ENCODE measurements at regions not wholly inside any gene's neighbourhood (a gene's known extent, or its start where the extent isn't known, plus 50 kb on each side); places are given as distances from the start of the nearest gene placed in this dataset.
A peak's percentile ranks its signal among the peaks of the same experiment; 100 is the strongest.

- no peaks in the 10 kb centered on the region for H3K36me3 Mint-ChIP-seq (ENCODE audit: unreplicated experiment)
- no peaks in the 10 kb centered on the region for H3K9me3 Mint-ChIP-seq (ENCODE audit: unreplicated experiment)
- TF ChIP-seq CTCF (IDR thresholded peaks at IDR 0.05; ENCODE audit: partially characterized antibody, unreplicated experiment) = peak; percentile 14
- H3K4me1 Mint-ChIP-seq (ENCODE audit: low read depth, unreplicated experiment) = no peaks in the 10 kb centered on the region
- DNase-seq = no peak
- H3K27me3 Mint-ChIP-seq (ENCODE audit: unreplicated experiment) = no peaks in the 10 kb centered on the region
- H3K27ac Mint-ChIP-seq (ENCODE audit: unreplicated experiment) = no peak overlapping the region
- no peak overlapping the region for H3K4me3 Mint-ChIP-seq (ENCODE audit: unreplicated experiment)
Measured at GRCh38 chr2:220460257-220460985, 833.0 kb downstream of the SLC4A3 start.

- no peak for DNase-seq
- no peaks in the 10 kb centered on the region for H3K4me1 Mint-ChIP-seq (ENCODE audit: low read depth, unreplicated experiment)
- H3K4me3 Mint-ChIP-seq (ENCODE audit: unreplicated experiment) = no peak overlapping the region
- H3K27ac Mint-ChIP-seq (ENCODE audit: unreplicated experiment) = no peak overlapping the region
- H3K9me3 Mint-ChIP-seq (ENCODE audit: unreplicated experiment) = no peaks in the 10 kb centered on the region
- H3K36me3 Mint-ChIP-seq (ENCODE audit: unreplicated experiment) = no peaks in the 10 kb centered on the region
- no peak for TF ChIP-seq CTCF (IDR thresholded peaks at IDR 0.05; ENCODE audit: partially characterized antibody, unreplicated experiment)
- H3K27me3 Mint-ChIP-seq (ENCODE audit: unreplicated experiment) = no peaks in the 10 kb centered on the region
Measured at GRCh38 chr2:220463876-220464275, 836.4 kb downstream of the SLC4A3 start.

DNA sequence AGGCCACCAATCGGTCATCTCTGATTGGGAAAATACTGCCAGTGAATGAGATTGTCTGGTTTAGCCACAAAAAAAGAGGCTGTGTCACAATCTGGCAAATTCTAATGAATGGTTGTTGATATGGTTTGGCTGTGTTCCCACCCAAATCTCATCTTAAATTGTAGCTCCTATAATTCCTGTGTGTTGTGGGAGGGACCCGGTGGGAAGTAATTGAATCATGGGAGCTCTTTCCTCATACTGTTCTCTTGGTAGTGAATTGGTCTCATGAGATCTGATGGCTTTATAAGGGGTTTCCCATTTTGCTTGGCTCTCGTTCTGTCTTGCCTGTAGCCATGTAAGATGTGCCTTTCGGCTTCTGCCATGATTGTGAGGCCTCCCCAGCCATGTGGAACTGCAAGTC lies 838.3 kb downstream of the SLC4A3 start:
- TF ChIP-seq CTCF (IDR thresholded peaks at IDR 0.05; ENCODE audit: partially characterized antibody, unreplicated experiment) = no peak
- no peak for DNase-seq
- Mint-ChIP-seq H3K4me3 (ENCODE audit: unreplicated experiment) (no peak overlapping the region), H3K4me1 (ENCODE audit: low read depth, unreplicated experiment) (no peaks in the 10 kb centered on the region), H3K27me3 (ENCODE audit: unreplicated experiment) (no peaks in the 10 kb centered on the region), H3K9me3 (ENCODE audit: unreplicated experiment) (no peaks in the 10 kb centered on the region), H3K27ac (ENCODE audit: unreplicated experiment) (no peak overlapping the region), H3K36me3 (ENCODE audit: unreplicated experiment) (no peaks in the 10 kb centered on the region)

- Mint-ChIP-seq H3K4me1 (ENCODE audit: low read depth, unreplicated experiment) (no peaks in the 10 kb centered on the region), H3K4me3 (ENCODE audit: unreplicated experiment) (no peak overlapping the region), H3K27me3 (ENCODE audit: unreplicated experiment) (no peaks in the 10 kb centered on the region), H3K36me3 (ENCODE audit: unreplicated experiment) (no peaks in the 10 kb centered on the region), H3K27ac (ENCODE audit: unreplicated experiment) (no peak overlapping the region), H3K9me3 (ENCODE audit: unreplicated experiment) (no peaks in the 10 kb centered on the region)
- DNase-seq = no peak
- TF ChIP-seq CTCF (IDR thresholded peaks at IDR 0.05; ENCODE audit: partially characterized antibody, unreplicated experiment) = no peak
Measured at GRCh38 chr2:220466251-220466691, 838.8 kb downstream of the SLC4A3 start.

- H3K9me3 Mint-ChIP-seq (ENCODE audit: unreplicated experiment) = no peaks in the 10 kb centered on the region
Measured at GRCh38 chr2:220469201-220469600, 841.8 kb downstream of the SLC4A3 start.

More at GRCh38 chr2:220469201-220469600, 841.8 kb downstream of the SLC4A3 start:
- H3K4me1 Mint-ChIP-seq (ENCODE audit: low read depth, unreplicated experiment) = no peaks in the 10 kb centered on the region
- H3K27me3 Mint-ChIP-seq (ENCODE audit: unreplicated experiment) = no peaks in the 10 kb centered on the region
- no peaks in the 10 kb centered on the region for H3K36me3 Mint-ChIP-seq (ENCODE audit: unreplicated experiment)
- no peak for TF ChIP-seq CTCF (IDR thresholded peaks at IDR 0.05; ENCODE audit: partially characterized antibody, unreplicated experiment)
- no peak overlapping the region for H3K27ac Mint-ChIP-seq (ENCODE audit: unreplicated experiment)
- no peak for DNase-seq
- H3K4me3 Mint-ChIP-seq (ENCODE audit: unreplicated experiment) = no peak overlapping the region
